IPS DF 4.7 (cell line): ENCODE measurements at regions not wholly inside any gene's neighbourhood (a gene's known extent, or its start where the extent isn't known, plus 50 kb on each side); places are given as distances from the start of the nearest gene placed in this dataset.
"Not testable (repeated sequence)": the region's sequence is repeated elsewhere in the genome, so short reads cannot be mapped to it uniquely, and the experiment has no call there.

Source experiments
- DNase-seq: peaks from one replicate; pipeline ENCODE4 v3.0.0-alpha.2; 2013; ENCODE audit warnings: low spot score; ENCODE audit errors: extremely low read depth

- DNase-seq: no peak
Measured at GRCh38 chr9:30065888-30066287, 2318.6 kb upstream of the ACO1 start.

- DNase-seq: not testable (repeated sequence)
Measured at GRCh38 chr9:30069236-30069635, 2315.2 kb upstream of the ACO1 start.

GRCh38 chr9:30075022-30075421, 2309.4 kb upstream of the ACO1 start:
- no peak for DNase-seq

GRCh38 chr9:30075451-30076199, 2308.8 kb upstream of the ACO1 start:
- DNase-seq: no peak

- DNase-seq: no peak
Measured at GRCh38 chr9:30078195-30078594, 2306.2 kb upstream of the ACO1 start.

GRCh38 chr9:30089428-30089827, 2295.0 kb upstream of the ACO1 start:
- DNase-seq: no peak

- DNase-seq: no peak
Measured at GRCh38 chr9:30103647-30104394, 2280.6 kb upstream of the ACO1 start.

- DNase-seq: not testable (repeated sequence)
Measured at GRCh38 chr9:30107134-30107533, 2277.3 kb upstream of the ACO1 start.

- DNase-seq: peak; percentile 58
Measured at GRCh38 chr9:30116673-30117217, 2267.7 kb upstream of the ACO1 start.

- no peak for DNase-seq
Measured at GRCh38 chr9:30120666-30121065, 2263.8 kb upstream of the ACO1 start.

- no peak for DNase-seq
Measured at GRCh38 chr9:30121611-30122010, 2262.8 kb upstream of the ACO1 start.

GRCh38 chr9:30125881-30126280, 2258.6 kb upstream of the ACO1 start:
- DNase-seq: no peak

- DNase-seq: no peak
Measured at GRCh38 chr9:30127371-30127770, 2257.1 kb upstream of the ACO1 start.

GRCh38 chr9:30140407-30140806, 2244.0 kb upstream of the ACO1 start:
- no peak for DNase-seq

GRCh38 chr9:30160570-30160969, 2223.9 kb upstream of the ACO1 start:
- no peak for DNase-seq

GRCh38 chr9:30172206-30172605, 2212.2 kb upstream of the ACO1 start:
- DNase-seq: no peak

GRCh38 chr9:30178610-30179009, 2205.8 kb upstream of the ACO1 start:
- no peak for DNase-seq

- no peak for DNase-seq
Measured at GRCh38 chr9:30193421-30193820, 2191.0 kb upstream of the ACO1 start.

GRCh38 chr9:30196941-30197340, 2187.5 kb upstream of the ACO1 start:
- no peak for DNase-seq

GRCh38 chr9:30197453-30197852, 2187.0 kb upstream of the ACO1 start:
- no peak for DNase-seq

GRCh38 chr9:30197954-30198353, 2186.5 kb upstream of the ACO1 start:
- DNase-seq: no peak

- no peak for DNase-seq
Measured at GRCh38 chr9:30198463-30199309, 2185.8 kb upstream of the ACO1 start.
